K562 (cell line): ENCODE measurements at regions not wholly inside any gene's neighbourhood (a gene's known extent, or its start where the extent isn't known, plus 50 kb on each side); places are given as distances from the start of the nearest gene placed in this dataset.

Experiments
- ATAC-seq: fragments of 200-7000 bp; cut with Tn5 transposase; 3 replicates; pipeline ENCODE4 v1.9.1; 2020; ENCODE audit warnings: moderate library complexity
- BruUV-seq: library from RNA; stranded (reverse); fragments of 400-500 nt; replicated peaks from 2 replicates; lab custom pipeline; 2021; lab: Mats Ljungman, UMichigan
- CTCF ChIA-PET: fragments of 300-600 bp; formaldehyde crosslinking; extraction: SDS; loops from one replicate; lab custom pipeline; 2021; ENCODE audit warnings: low intra/inter-chr PET ratio; lab: Yijun Ruan, JAX
- POLR2A ChIA-PET: fragments of 300-600, 350-650 bp; sonication (Branson Sonifier 250); formaldehyde crosslinking; extraction: SDS; loops from one replicate; lab custom pipeline; 2021; ENCODE audit warnings: antibody characterized with exemption, inconsistent platforms; lab: Yijun Ruan, JAX
- DNase-seq, 4 experiments: peaks; one replicate each; pipeline versions ENCODE4 v3.0.0 to v3.0.0-alpha.2; 2011 to 2018; ENCODE audit warnings: low spot score in 3 of 4, mixed read lengths in 3 of 4; ENCODE audit errors: extremely low read depth in 1 of 4
- FAIRE-seq: peaks from 2 replicates; lab custom pipeline; 2011; peaks lifted over from hg19 to GRCh38; lab: Jason Lieb, UNC
- H2AFZ ChIP-seq: 2 replicates; pipeline ENCODE4 v1.6.0; 2011; ENCODE audit warnings: low read depth, low read length, control low read depth, inconsistent platforms
- H3K27ac ChIP-seq: fragments of 200-600 bp; 3 replicates; pipeline ENCODE4 v1.8.0; 2011; ENCODE audit warnings: low read depth, mild to moderate bottlenecking, control low read depth, inconsistent platforms, low read length, moderate library complexity, mixed read lengths; ENCODE audit errors: extremely low read depth
- H3K27me3 ChIP-seq, 2 experiments: fragments of 300-600 bp in 1 of 2; 2 replicates in 1 of 2; 3 replicates in 1 of 2; pipeline versions ENCODE4 v1.6.0 to v1.8.0; 2011; ENCODE audit warnings: inconsistent platforms in 2 of 2, low read length in 2 of 2, mild to moderate bottlenecking in 1 of 2, mixed read lengths in 1 of 2, moderate library complexity in 1 of 2; ENCODE audit not compliant: control insufficient read depth in 2 of 2, insufficient read depth in 2 of 2
- H3K36me3 ChIP-seq: fragments of 300-600 bp; 3 replicates; pipeline ENCODE4 v1.8.0; 2011; ENCODE audit warnings: mild to moderate bottlenecking, low read length, inconsistent platforms; ENCODE audit not compliant: control insufficient read depth, insufficient read depth
- H3K4me1 ChIP-seq, 2 experiments: fragments of 200-600 bp in 1 of 2; replicated peaks in 1 of 2; 2 replicates in 1 of 2; 3 replicates in 1 of 2; pipeline versions ENCODE4 v1.5.1 to v1.8.0; 2011; ENCODE audit warnings: inconsistent platforms in 2 of 2, low read length in 2 of 2, mild to moderate bottlenecking in 1 of 2, mixed read lengths in 1 of 2, moderate library complexity in 1 of 2; ENCODE audit not compliant: control insufficient read depth in 2 of 2, insufficient read depth in 2 of 2
- H3K4me2 ChIP-seq: 2 replicates; pipeline ENCODE4 v1.6.1; 2011; ENCODE audit warnings: low read length, control low read depth, inconsistent platforms, mixed read lengths; ENCODE audit not compliant: insufficient read depth
- H3K4me3 ChIP-seq: fragments of 200-600 bp; sonication (generic), shearing (Covaris generic); 2 replicates; pipeline ENCODE4 v1.5.1; 2016; ENCODE audit warnings: control low read depth, inconsistent platforms
- H3K79me2 ChIP-seq: fragments of 200-600 bp; 3 replicates; pipeline ENCODE4 v1.8.0; 2011; ENCODE audit warnings: low read length, inconsistent platforms; ENCODE audit not compliant: control insufficient read depth, insufficient read depth
- H3K9ac ChIP-seq, 2 experiments: 2 replicates each; pipeline versions ENCODE4 v1.6.0 to v1.6.1; 2011; ENCODE audit warnings: low read depth in 2 of 2, low read length in 2 of 2, control low read depth in 1 of 2, inconsistent platforms in 1 of 2, mild to moderate bottlenecking in 1 of 2, mixed read lengths in 1 of 2; ENCODE audit not compliant: insufficient read depth in 1 of 2
- H3K9me1 ChIP-seq: one replicate; pipeline ENCODE4 v1.6.0; 2011; ENCODE audit warnings: inconsistent platforms, mild to moderate bottlenecking, low read length, moderate library complexity; ENCODE audit not compliant: control insufficient read depth, insufficient read depth
- H3K9me3 ChIP-seq: replicated peaks from 2 replicates; pipeline ENCODE4 v1.5.1; 2011; ENCODE audit warnings: low read depth, low read length, inconsistent platforms; ENCODE audit not compliant: control insufficient read depth, insufficient read depth
- H4K20me1 ChIP-seq: replicated peaks from 2 replicates; pipeline ENCODE4 v1.6.1; 2011; ENCODE audit warnings: low read length, inconsistent platforms, mixed read lengths; ENCODE audit not compliant: control insufficient read depth, insufficient read depth
- CBFA2T2 ChIP-seq: fragments of 450-650 bp; conservative IDR thresholded peaks from 2 replicates; pipeline ENCODE4 v1.6.1; 2017; ENCODE audit warnings: mild to moderate bottlenecking
- ESRRA ChIP-seq: fragments of 450-650 bp; IDR thresholded peaks from 2 replicates; pipeline ENCODE4 v1.6.1; 2014; ENCODE audit warnings: low read depth, mild to moderate bottlenecking, moderate library complexity, borderline replicate concordance
- GTF2F1 ChIP-seq: IDR thresholded peaks from 2 replicates; pipeline ENCODE4 v1.6.1; 2011; ENCODE audit warnings: low read depth, low read length, improper control_type of control experiment
- HDAC1 ChIP-seq, 2 experiments: fragments of 450-650 bp; IDR thresholded peaks; 2 replicates each; pipeline ENCODE4 v1.6.1; 2016 to 2017; ENCODE audit warnings: inconsistent platforms in 1 of 2, mild to moderate bottlenecking in 1 of 2, moderate library complexity in 1 of 2
- HLTF ChIP-seq: fragments of 450-650 bp; IDR thresholded peaks from 2 replicates; pipeline ENCODE4 v1.6.1; 2016
- SRSF3 ChIP-seq: fragments of 200-400 bp; formaldehyde crosslinking; IDR thresholded peaks from 2 replicates; pipeline ENCODE4 v1.6.1; 2016; ENCODE audit warnings: mild to moderate bottlenecking, low read length, moderate library complexity; ENCODE audit not compliant: insufficient read depth
- WGBS: fragments of 100-300 bp; shearing (Covaris generic); methylation state at CpG from one replicate; pipeline ENCODE4 v1.1.6; 2016; ENCODE audit warnings: low coverage, mixed read lengths; ENCODE audit not compliant: insufficient coverage; ENCODE audit errors: missing lambda C conversion rate; 5-methylcytosine and 5-hydroxymethylcytosine counted together
- in situ Hi-C: fragments of 300-500 bp; cut with MboI; formaldehyde crosslinking; loops from 4 replicates; pipeline ENCODE4 v1.15.0; 2018; ENCODE audit warnings: inconsistent platforms, mixed read lengths
- intact Hi-C: fragments of 100-400 bp; cut with micrococcal nuclease; formaldehyde crosslinking; loops from 2 replicates; pipeline ENCODE4 v1.14.2; 2022
- TF ChIP-seq, protein P1 (sequence below): fragments of 450-650 bp; formaldehyde crosslinking; conservative IDR thresholded peaks from 2 replicates; pipeline ENCODE4 v1.4.0; 2022; ENCODE audit warnings: mild to moderate bottlenecking, missing genetic modification characterization
- TF ChIP-seq, protein P2 (sequence below), 2 experiments: fragments of 450-650 bp; conservative IDR thresholded peaks; 2 replicates each; pipeline ENCODE4 v1.6.1; 2017; ENCODE audit warnings: mild to moderate bottlenecking in 2 of 2, moderate library complexity in 2 of 2
- TF ChIP-seq, protein P3 (sequence below): fragments of 250-450 bp; sonication (Bioruptor Pico); IDR thresholded peaks from 2 replicates; pipeline ENCODE4 v1.4.0; 2020; ENCODE audit warnings: borderline replicate concordance

DNA sequence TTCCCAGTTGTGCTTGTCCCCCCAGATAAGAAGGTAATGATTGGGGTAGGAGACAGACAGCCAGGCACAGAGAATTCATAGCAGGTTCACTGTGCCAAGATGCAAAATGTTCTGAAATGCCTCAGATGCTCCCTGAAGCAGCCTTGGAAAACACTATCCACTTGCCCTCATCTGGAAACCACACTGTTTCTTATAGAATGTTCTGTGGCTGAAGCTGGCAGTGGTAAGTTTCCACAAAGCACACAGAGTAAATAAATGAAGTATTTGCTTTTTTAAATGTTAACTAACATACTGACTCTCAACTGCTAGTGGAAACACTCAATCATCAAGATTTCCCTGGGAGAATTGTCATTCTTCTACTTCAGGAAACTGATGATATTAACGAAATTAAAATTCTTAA lies 311.4 kb downstream of the PRDM5 start:
- Histone ChIP-seq H3K27ac (no peak overlapping the region), H3K36me3 (no peaks in the 10 kb centered on the region), H3K4me3 (no peak overlapping the region), H3K4me1 (no peaks in the 10 kb centered on the region), H3K9me3 (no peaks in the 10 kb centered on the region), H3K27me3 (no peaks in the 10 kb centered on the region), H4K20me1 (no peaks in the 10 kb centered on the region), H3K4me2 (no peak overlapping the region), H3K79me2 (no peaks in the 10 kb centered on the region), H2AFZ (no peak overlapping the region), H3K9me1 (no peaks in the 10 kb centered on the region), H3K9ac (no peak overlapping the region)
- in situ Hi-C loops (no loop called here), intact Hi-C loops (no loop called here)
- ChIA-PET POLR2A (no interaction called here), CTCF (no interaction called here)
- no peak for FAIRE-seq
- no peak for TF ChIP-seq HDAC1 (IDR thresholded peaks at IDR 0.05)
- TF ChIP-seq, protein P1, sequence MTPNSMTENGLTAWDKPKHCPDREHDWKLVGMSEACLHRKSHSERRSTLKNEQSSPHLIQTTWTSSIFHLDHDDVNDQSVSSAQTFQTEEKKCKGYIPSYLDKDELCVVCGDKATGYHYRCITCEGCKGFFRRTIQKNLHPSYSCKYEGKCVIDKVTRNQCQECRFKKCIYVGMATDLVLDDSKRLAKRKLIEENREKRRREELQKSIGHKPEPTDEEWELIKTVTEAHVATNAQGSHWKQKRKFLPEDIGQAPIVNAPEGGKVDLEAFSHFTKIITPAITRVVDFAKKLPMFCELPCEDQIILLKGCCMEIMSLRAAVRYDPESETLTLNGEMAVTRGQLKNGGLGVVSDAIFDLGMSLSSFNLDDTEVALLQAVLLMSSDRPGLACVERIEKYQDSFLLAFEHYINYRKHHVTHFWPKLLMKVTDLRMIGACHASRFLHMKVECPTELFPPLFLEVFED (CRISPR knock-in tag), result no peak
- no peak for TF ChIP-seq CBFA2T2
- TF ChIP-seq, protein P2, sequence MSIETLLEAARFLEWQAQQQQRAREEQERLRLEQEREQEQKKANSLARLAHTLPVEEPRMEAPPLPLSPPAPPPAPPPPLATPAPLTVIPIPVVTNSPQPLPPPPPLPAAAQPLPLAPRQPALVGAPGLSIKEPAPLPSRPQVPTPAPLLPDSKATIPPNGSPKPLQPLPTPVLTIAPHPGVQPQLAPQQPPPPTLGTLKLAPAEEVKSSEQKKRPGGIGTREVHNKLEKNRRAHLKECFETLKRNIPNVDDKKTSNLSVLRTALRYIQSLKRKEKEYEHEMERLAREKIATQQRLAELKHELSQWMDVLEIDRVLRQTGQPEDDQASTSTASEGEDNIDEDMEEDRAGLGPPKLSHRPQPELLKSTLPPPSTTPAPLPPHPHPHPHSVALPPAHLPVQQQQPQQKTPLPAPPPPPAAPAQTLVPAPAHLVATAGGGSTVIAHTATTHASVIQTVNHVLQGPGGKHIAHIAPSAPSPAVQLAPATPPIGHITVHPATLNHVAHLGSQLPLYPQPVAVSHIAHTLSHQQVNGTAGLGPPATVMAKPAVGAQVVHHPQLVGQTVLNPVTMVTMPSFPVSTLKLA (conservative IDR thresholded peaks at IDR 0.05), result no peak
- TF ChIP-seq SRSF3, result no peak
- TF ChIP-seq, protein P3, sequence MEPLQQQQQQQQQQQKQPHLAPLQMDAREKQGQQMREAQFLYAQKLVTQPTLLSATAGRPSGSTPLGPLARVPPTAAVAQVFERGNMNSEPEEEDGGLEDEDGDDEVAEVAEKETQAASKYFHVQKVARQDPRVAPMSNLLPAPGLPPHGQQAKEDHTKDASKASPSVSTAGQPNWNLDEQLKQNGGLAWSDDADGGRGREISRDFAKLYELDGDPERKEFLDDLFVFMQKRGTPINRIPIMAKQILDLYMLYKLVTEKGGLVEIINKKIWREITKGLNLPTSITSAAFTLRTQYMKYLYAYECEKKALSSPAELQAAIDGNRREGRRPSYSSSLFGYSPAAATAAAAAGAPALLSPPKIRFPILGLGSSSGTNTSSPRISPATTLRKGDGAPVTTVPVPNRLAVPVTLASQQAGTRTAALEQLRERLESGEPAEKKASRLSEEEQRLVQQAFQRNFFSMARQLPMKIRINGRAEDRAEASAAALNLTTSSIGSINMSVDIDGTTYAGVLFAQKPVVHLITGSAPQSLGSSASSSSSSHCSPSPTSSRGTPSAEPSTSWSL (CRISPR knock-in tag), result no peak
- no peak for TF ChIP-seq GTF2F1
- TF ChIP-seq ESRRA, result no peak
- no peak for TF ChIP-seq HLTF
- BruUV-seq, result no TSS peak
- no peak for ATAC-seq
- no peak for DNase-seq
- 0% methylated on average over 1 of the region's 1 CpG for WGBS
